ENCODE measurements at regions not wholly inside any gene's neighbourhood (a gene's known extent, or its start where the extent isn't known, plus 50 kb on each side); places are given as distances from the start of the nearest gene placed in this dataset.

GRCh38 chr7:24494832-24495231, 78.4 kb upstream of the PALS2 start:
- TF ChIP-seq CTCF (IDR thresholded peaks at IDR 0.05; ENCODE audit: borderline replicate concordance, extremely low read depth, low read length, poor library complexity, severe bottlenecking): no peak
- no peak for TF ChIP-seq EZH2 (IDR thresholded peaks at IDR 0.05; ENCODE audit: borderline replicate concordance, low read depth, low read length, severe bottlenecking)
- no peak overlapping the region for H3K4me2 ChIP-seq (ENCODE audit: insufficient read depth, low read length)
- no peaks in the 10 kb centered on the region for H4K20me1 ChIP-seq (ENCODE audit: insufficient read depth, low read length)
- H3K9me3 ChIP-seq (ENCODE audit: insufficient read depth, low read length, severe bottlenecking): no peaks in the 10 kb centered on the region
- H3K4me3 ChIP-seq (ENCODE audit: low read depth in 1 of 2, low read length in 2 of 2): no peak overlapping the region
- ATAC-seq (ENCODE audit: insufficient read depth, low read depth) (no peak), DNase-seq (no peak)
- H3K79me2 ChIP-seq (ENCODE audit: insufficient read depth, low read length): no peaks in the 10 kb centered on the region
- no peak overlapping the region for H3K27ac ChIP-seq (ENCODE audit: low read length)
- H2AFZ ChIP-seq (ENCODE audit: low read depth, low read length): no peak overlapping the region
- no peaks in the 10 kb centered on the region for H3K36me3 ChIP-seq (ENCODE audit: insufficient read depth, low read length)
- peaks cover 23% of the 10 kb centered on the region for H3K27me3 ChIP-seq (ENCODE audit: insufficient read depth, low read length, poor library complexity)
- no peak overlapping the region for H3K9ac ChIP-seq (ENCODE audit: low read depth, low read length)
- no peaks in the 10 kb centered on the region for H3K4me1 ChIP-seq (ENCODE audit: insufficient read depth, low read length)

GRCh38 chr7:24496036-24496435, 77.2 kb upstream of the PALS2 start:
- Histone ChIP-seq H3K27ac (ENCODE audit: low read length) (no peak overlapping the region), H2AFZ (ENCODE audit: low read depth, low read length) (no peak overlapping the region), H3K27me3 (ENCODE audit: insufficient read depth, low read length, poor library complexity) (peaks cover 22% of the 10 kb centered on the region), H3K4me3 (ENCODE audit: low read depth in 1 of 2, low read length in 2 of 2) (no peak overlapping the region), H3K36me3 (ENCODE audit: insufficient read depth, low read length) (no peaks in the 10 kb centered on the region), H3K4me1 (ENCODE audit: insufficient read depth, low read length) (no peaks in the 10 kb centered on the region), H3K9me3 (ENCODE audit: insufficient read depth, low read length, severe bottlenecking) (no peaks in the 10 kb centered on the region), H3K79me2 (ENCODE audit: insufficient read depth, low read length) (no peaks in the 10 kb centered on the region), H4K20me1 (ENCODE audit: insufficient read depth, low read length) (no peaks in the 10 kb centered on the region), H3K4me2 (ENCODE audit: insufficient read depth, low read length) (no peak overlapping the region), H3K9ac (ENCODE audit: low read depth, low read length) (no peak overlapping the region)
- no peak for TF ChIP-seq CTCF (IDR thresholded peaks at IDR 0.05; ENCODE audit: borderline replicate concordance, extremely low read depth, low read length, poor library complexity, severe bottlenecking)
- no peak for TF ChIP-seq EZH2 (IDR thresholded peaks at IDR 0.05; ENCODE audit: borderline replicate concordance, low read depth, low read length, severe bottlenecking)
- DNase-seq (no peak), ATAC-seq (ENCODE audit: insufficient read depth, low read depth) (no peak)

- no peak overlapping the region for H2AFZ ChIP-seq (ENCODE audit: low read depth, low read length)
- ATAC-seq (ENCODE audit: insufficient read depth, low read depth) (no peak), DNase-seq (no peak)
- H3K79me2 ChIP-seq (ENCODE audit: insufficient read depth, low read length): no peaks in the 10 kb centered on the region
- no peak overlapping the region for H3K27ac ChIP-seq (ENCODE audit: low read length)
- no peaks in the 10 kb centered on the region for H3K4me1 ChIP-seq (ENCODE audit: insufficient read depth, low read length)
- H3K27me3 ChIP-seq (ENCODE audit: insufficient read depth, low read length, poor library complexity): peaks cover 6% of the 10 kb centered on the region
- TF ChIP-seq CTCF (IDR thresholded peaks at IDR 0.05; ENCODE audit: borderline replicate concordance, extremely low read depth, low read length, poor library complexity, severe bottlenecking) (no peak), EZH2 (IDR thresholded peaks at IDR 0.05; ENCODE audit: borderline replicate concordance, low read depth, low read length, severe bottlenecking) (no peak)
- no peaks in the 10 kb centered on the region for H3K36me3 ChIP-seq (ENCODE audit: insufficient read depth, low read length)
- no peaks in the 10 kb centered on the region for H4K20me1 ChIP-seq (ENCODE audit: insufficient read depth, low read length)
- H3K9me3 ChIP-seq (ENCODE audit: insufficient read depth, low read length, severe bottlenecking): no peaks in the 10 kb centered on the region
- H3K4me3 ChIP-seq (ENCODE audit: low read depth in 1 of 2, low read length in 2 of 2): no peak overlapping the region
- no peak overlapping the region for H3K9ac ChIP-seq (ENCODE audit: low read depth, low read length)
- H3K4me2 ChIP-seq (ENCODE audit: insufficient read depth, low read length): no peak overlapping the region
Observed at GRCh38 chr7:24498439-24498838, 74.8 kb upstream of the PALS2 start.

- Histone ChIP-seq H3K4me1 (ENCODE audit: insufficient read depth, low read length) (no peaks in the 10 kb centered on the region), H3K36me3 (ENCODE audit: insufficient read depth, low read length) (no peaks in the 10 kb centered on the region), H3K27me3 (ENCODE audit: insufficient read depth, low read length, poor library complexity) (no peaks in the 10 kb centered on the region), H2AFZ (ENCODE audit: low read depth, low read length) (no peak overlapping the region), H3K4me3 (ENCODE audit: low read depth in 1 of 2, low read length in 2 of 2) (no peak overlapping the region), H3K9me3 (ENCODE audit: insufficient read depth, low read length, severe bottlenecking) (no peaks in the 10 kb centered on the region), H3K9ac (ENCODE audit: low read depth, low read length) (no peak overlapping the region), H3K4me2 (ENCODE audit: insufficient read depth, low read length) (no peak overlapping the region), H3K79me2 (ENCODE audit: insufficient read depth, low read length) (no peaks in the 10 kb centered on the region), H4K20me1 (ENCODE audit: insufficient read depth, low read length) (no peaks in the 10 kb centered on the region), H3K27ac (ENCODE audit: low read length) (no peak overlapping the region)
- TF ChIP-seq CTCF (IDR thresholded peaks at IDR 0.05; ENCODE audit: borderline replicate concordance, extremely low read depth, low read length, poor library complexity, severe bottlenecking) (no peak), EZH2 (IDR thresholded peaks at IDR 0.05; ENCODE audit: borderline replicate concordance, low read depth, low read length, severe bottlenecking) (no peak)
- no peak for DNase-seq
- no peak for ATAC-seq (ENCODE audit: insufficient read depth, low read depth)
Observed at GRCh38 chr7:24499871-24500270, 73.4 kb upstream of the PALS2 start.

All from DND-41 (cell line).